Keratinocyte (primary cell): ENCODE measurements at regions not wholly inside any gene's neighbourhood (a gene's known extent, or its start where the extent isn't known, plus 50 kb on each side); places are given as distances from the start of the nearest gene placed in this dataset.

Experiments used
- DNase-seq: peaks from one replicate; pipeline ENCODE4 v3.0.0-alpha.2; 2011; ENCODE audit warnings: low read depth, missing footprints, low spot score
- FAIRE-seq: peaks from 2 replicates; lab custom pipeline; 2011; peaks lifted over from hg19 to GRCh38; lab: Jason Lieb, UNC
- H2AFZ ChIP-seq: 2 replicates; pipeline ENCODE4 v1.6.0; 2012; ENCODE audit warnings: low read length, control low read depth, inconsistent platforms; ENCODE audit not compliant: control insufficient read depth
- H3K27ac ChIP-seq: 2 replicates; pipeline ENCODE4 v1.5.1; 2011; ENCODE audit warnings: low read length; ENCODE audit not compliant: control insufficient read depth, insufficient read depth
- H3K27me3 ChIP-seq: 3 replicates; pipeline ENCODE4 v1.6.0; 2011; ENCODE audit warnings: low read length; ENCODE audit not compliant: control insufficient read depth, insufficient read depth; ENCODE audit errors: extremely low read depth
- H3K36me3 ChIP-seq, 2 experiments: 2 replicates in 1 of 2; 3 replicates in 1 of 2; pipeline ENCODE4 v1.5.1; 2011; ENCODE audit warnings: low read length in 2 of 2, mild to moderate bottlenecking in 1 of 2; ENCODE audit not compliant: control insufficient read depth in 2 of 2, insufficient read depth in 2 of 2; ENCODE audit errors: extremely low read depth in 1 of 2
- H3K4me1 ChIP-seq: 3 replicates; pipeline ENCODE4 v1.5.1; 2011; ENCODE audit warnings: low read length; ENCODE audit not compliant: control insufficient read depth, insufficient read depth; ENCODE audit errors: extremely low read depth
- H3K4me2 ChIP-seq: 3 replicates; pipeline ENCODE4 v1.6.0; 2011; ENCODE audit warnings: low read depth, low read length; ENCODE audit not compliant: control insufficient read depth, insufficient read depth; ENCODE audit errors: extremely low read depth
- H3K4me3 ChIP-seq, 3 experiments: fragments of 200-600 bp in 1 of 3; sonication (generic) in 1 of 3; 2 replicates in 2 of 3; 3 replicates in 1 of 3; pipeline ENCODE4 v1.5.1; 2011 to 2016; ENCODE audit warnings: low read length in 3 of 3, mild to moderate bottlenecking in 3 of 3, control low read depth in 2 of 3, inconsistent platforms in 1 of 3, low read depth in 1 of 3, mixed read lengths in 1 of 3, mixed run types in 1 of 3, moderate library complexity in 1 of 3; ENCODE audit not compliant: control insufficient read depth in 2 of 3, insufficient read depth in 2 of 3; ENCODE audit errors: extremely low read depth in 1 of 3
- H3K79me2 ChIP-seq: 2 replicates; pipeline ENCODE4 v1.6.0; 2012; ENCODE audit warnings: low read length; ENCODE audit not compliant: control insufficient read depth, insufficient read depth
- H3K9ac ChIP-seq: 3 replicates; pipeline ENCODE4 v1.6.0; 2011; ENCODE audit warnings: low read length; ENCODE audit not compliant: control insufficient read depth, insufficient read depth; ENCODE audit errors: extremely low read depth
- H3K9me1 ChIP-seq: 3 replicates; pipeline ENCODE4 v1.6.0; 2011; ENCODE audit warnings: low read length; ENCODE audit not compliant: control insufficient read depth, insufficient read depth; ENCODE audit errors: extremely low read depth
- H3K9me3 ChIP-seq: 2 replicates; pipeline ENCODE4 v1.5.1; 2012; ENCODE audit warnings: low read depth, low read length; ENCODE audit not compliant: control insufficient read depth
- H4K20me1 ChIP-seq: 3 replicates; pipeline ENCODE4 v1.6.0; 2011; ENCODE audit warnings: low read length; ENCODE audit not compliant: control insufficient read depth, insufficient read depth; ENCODE audit errors: extremely low read depth
- CTCF ChIP-seq, 3 experiments: IDR thresholded peaks in 1 of 3; conservative IDR thresholded peaks in 1 of 3; optimal IDR thresholded peaks in 1 of 3; 2 replicates in 2 of 3; 3 replicates in 1 of 3; pipeline versions ENCODE3 to v1.5.1; 2011; ENCODE audit warnings: low read length in 3 of 3, mild to moderate bottlenecking in 3 of 3, moderate library complexity in 2 of 3, control low read depth in 1 of 3, inconsistent platforms in 1 of 3; ENCODE audit not compliant: insufficient read depth in 2 of 3; ENCODE audit errors: extremely low read depth in 1 of 3
- EZH2 ChIP-seq: IDR thresholded peaks from one replicate; pipeline ENCODE4 v1.6.1; 2012; ENCODE audit warnings: inconsistent platforms, mild to moderate bottlenecking, low read length, moderate library complexity
- dilution Hi-C: fragments of 300-500 bp; cut with MboI; formaldehyde crosslinking; loops from one replicate; pipeline ENCODE4 v1.7.0; 2020; ENCODE audit warnings: low sequenced_read_pairs; ENCODE audit not compliant: extremely low pct_ligation_motif_present

GRCh38 chr2:5316001-5316490, 376.1 kb upstream of the SOX11 start:
- Histone ChIP-seq H3K27ac (no peak overlapping the region), H3K9me3 (no peaks in the 10 kb centered on the region), H3K27me3 (no peaks in the 10 kb centered on the region), H3K9me1 (no peaks in the 10 kb centered on the region), H2AFZ (no peak overlapping the region), H4K20me1 (no peaks in the 10 kb centered on the region), H3K79me2 (no peaks in the 10 kb centered on the region), H3K36me3 (no peaks in the 10 kb centered on the region), H3K4me2 (no peak overlapping the region), H3K4me3 (no peak overlapping the region), H3K9ac (no peak overlapping the region), H3K4me1 (no peaks in the 10 kb centered on the region)
- FAIRE-seq (no peak), DNase-seq (no peak)
- dilution Hi-C loops = no loop called here
- TF ChIP-seq EZH2 = no peak
- no peak for TF ChIP-seq CTCF (optimal IDR thresholded peaks at IDR 0.05 in 1 of 3, IDR thresholded peaks at IDR 0.05 in 1 of 3, conservative IDR thresholded peaks at IDR 0.05 in 1 of 3; ENCODE audit: extremely low read depth in 1 of 3, insufficient read depth in 2 of 3, low read length in 3 of 3)

- Histone ChIP-seq H3K9me3 (peaks cover under 1% of the 10 kb centered on the region), H3K27ac (no peak overlapping the region), H2AFZ (no peak overlapping the region), H3K4me1 (no peaks in the 10 kb centered on the region), H3K9ac (no peak overlapping the region), H3K36me3 (no peaks in the 10 kb centered on the region), H3K79me2 (no peaks in the 10 kb centered on the region), H3K9me1 (no peaks in the 10 kb centered on the region), H3K27me3 (no peaks in the 10 kb centered on the region), H4K20me1 (no peaks in the 10 kb centered on the region), H3K4me2 (no peak overlapping the region), H3K4me3 (no peak overlapping the region)
- dilution Hi-C loops = no loop called here
- DNase-seq = no peak
- no peak for FAIRE-seq
- no peak for TF ChIP-seq CTCF (optimal IDR thresholded peaks at IDR 0.05 in 1 of 3, IDR thresholded peaks at IDR 0.05 in 1 of 3, conservative IDR thresholded peaks at IDR 0.05 in 1 of 3; ENCODE audit: extremely low read depth in 1 of 3, insufficient read depth in 2 of 3, low read length in 3 of 3)
- no peak for TF ChIP-seq EZH2
Observed at GRCh38 chr2:5319493-5319892, 372.7 kb upstream of the SOX11 start.
